Stimulated activated CD4-positive, alpha-beta T cell treated with anti-CD3 and anti-CD28 coated beads, TNF-alpha, amount 100 ng/mL, for 24 hours (primary cell): ENCODE measurements at regions not wholly inside any gene's neighbourhood (a gene's known extent, or its start where the extent isn't known, plus 50 kb on each side); places are given as distances from the start of the nearest gene placed in this dataset.

Source experiments
- DNase-seq, 3 experiments: peaks; one replicate each; pipeline ENCODE4 v3.0.0-alpha.2; 2020; ENCODE audit warnings: low read depth in 3 of 3

GRCh38 chr6:87807475-87807874 lies 105.4 kb upstream of the AKIRIN2 start:
- no peak for DNase-seq

- DNase-seq: no peak
These were observed 104.6 kb upstream of the AKIRIN2 start for GRCh38 chr6:87806635-87807034.

- DNase-seq: no peak
These were observed 104.1 kb upstream of the AKIRIN2 start for GRCh38 chr6:87806099-87806498.

GRCh38 chr6:87803791-87804190 lies 101.8 kb upstream of the AKIRIN2 start:
- DNase-seq: no peak

- no peak for DNase-seq
These were observed 97.6 kb upstream of the AKIRIN2 start for GRCh38 chr6:87799651-87800050.

- no peak for DNase-seq
These were observed 96.6 kb upstream of the AKIRIN2 start for GRCh38 chr6:87798393-87799278.

- no peak for DNase-seq
These were observed 93.2 kb upstream of the AKIRIN2 start for GRCh38 chr6:87794922-87795885.

GRCh38 chr6:87793315-87793714 lies 91.3 kb upstream of the AKIRIN2 start:
- DNase-seq: no peak

GRCh38 chr6:87791982-87792381 lies 89.9 kb upstream of the AKIRIN2 start:
- DNase-seq: no peak

GRCh38 chr6:87791485-87791884 lies 89.5 kb upstream of the AKIRIN2 start:
- DNase-seq: no peak

GRCh38 chr6:87791029-87791428 lies 89.0 kb upstream of the AKIRIN2 start:
- no peak for DNase-seq

- no peak for DNase-seq
These were observed 87.9 kb upstream of the AKIRIN2 start for GRCh38 chr6:87789900-87790290.

GRCh38 chr6:87789198-87789899 lies 87.3 kb upstream of the AKIRIN2 start:
- DNase-seq: no peak

GRCh38 chr6:87788141-87788540 lies 86.1 kb upstream of the AKIRIN2 start:
- DNase-seq: no peak

GRCh38 chr6:87785229-87785862 lies 83.3 kb upstream of the AKIRIN2 start:
- DNase-seq: no peak

- no peak for DNase-seq
These were observed 82.7 kb upstream of the AKIRIN2 start for GRCh38 chr6:87784690-87785089.

GRCh38 chr6:87784051-87784450 lies 82.0 kb upstream of the AKIRIN2 start:
- no peak for DNase-seq

- no peak for DNase-seq
These were observed 77.5 kb upstream of the AKIRIN2 start for GRCh38 chr6:87779542-87779941.

GRCh38 chr6:87772597-87773530 lies 70.8 kb upstream of the AKIRIN2 start:
- DNase-seq: no peak

- no peak for DNase-seq
These were observed 65.4 kb upstream of the AKIRIN2 start for GRCh38 chr6:87767478-87767877.
